ENCODE measurements at regions not wholly inside any gene's neighbourhood (a gene's known extent, or its start where the extent isn't known, plus 50 kb on each side); places are given as distances from the start of the nearest gene placed in this dataset.

DNA sequence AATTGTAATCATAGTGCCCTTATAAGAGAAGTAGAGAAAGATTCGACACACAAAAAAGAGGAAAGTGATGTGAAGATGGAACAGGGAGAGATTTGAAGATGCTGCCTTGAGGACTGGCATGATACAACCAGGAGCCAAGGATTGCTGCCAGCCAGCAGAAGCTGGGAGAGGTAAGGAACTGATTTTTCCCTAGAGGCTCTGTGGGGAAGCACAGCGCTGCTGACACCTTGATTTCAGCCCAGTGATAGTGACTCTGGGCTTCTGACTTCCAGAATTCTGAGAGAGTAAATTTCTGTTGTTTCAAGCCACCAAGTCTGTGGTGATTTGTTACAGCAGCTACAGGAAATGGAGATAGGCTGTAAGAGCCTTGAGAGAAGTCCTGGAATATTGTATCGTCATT, 98.2 kb downstream of the RAB11FIP2 start:
- TF ChIP-seq, protein P1, sequence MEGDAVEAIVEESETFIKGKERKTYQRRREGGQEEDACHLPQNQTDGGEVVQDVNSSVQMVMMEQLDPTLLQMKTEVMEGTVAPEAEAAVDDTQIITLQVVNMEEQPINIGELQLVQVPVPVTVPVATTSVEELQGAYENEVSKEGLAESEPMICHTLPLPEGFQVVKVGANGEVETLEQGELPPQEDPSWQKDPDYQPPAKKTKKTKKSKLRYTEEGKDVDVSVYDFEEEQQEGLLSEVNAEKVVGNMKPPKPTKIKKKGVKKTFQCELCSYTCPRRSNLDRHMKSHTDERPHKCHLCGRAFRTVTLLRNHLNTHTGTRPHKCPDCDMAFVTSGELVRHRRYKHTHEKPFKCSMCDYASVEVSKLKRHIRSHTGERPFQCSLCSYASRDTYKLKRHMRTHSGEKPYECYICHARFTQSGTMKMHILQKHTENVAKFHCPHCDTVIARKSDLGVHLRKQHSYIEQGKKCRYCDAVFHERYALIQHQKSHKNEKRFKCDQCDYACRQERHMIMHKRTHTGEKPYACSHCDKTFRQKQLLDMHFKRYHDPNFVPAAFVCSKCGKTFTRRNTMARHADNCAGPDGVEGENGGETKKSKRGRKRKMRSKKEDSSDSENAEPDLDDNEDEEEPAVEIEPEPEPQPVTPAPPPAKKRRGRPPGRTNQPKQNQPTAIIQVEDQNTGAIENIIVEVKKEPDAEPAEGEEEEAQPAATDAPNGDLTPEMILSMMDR (IDR thresholded peaks at IDR 0.05), result no peak

DNA sequence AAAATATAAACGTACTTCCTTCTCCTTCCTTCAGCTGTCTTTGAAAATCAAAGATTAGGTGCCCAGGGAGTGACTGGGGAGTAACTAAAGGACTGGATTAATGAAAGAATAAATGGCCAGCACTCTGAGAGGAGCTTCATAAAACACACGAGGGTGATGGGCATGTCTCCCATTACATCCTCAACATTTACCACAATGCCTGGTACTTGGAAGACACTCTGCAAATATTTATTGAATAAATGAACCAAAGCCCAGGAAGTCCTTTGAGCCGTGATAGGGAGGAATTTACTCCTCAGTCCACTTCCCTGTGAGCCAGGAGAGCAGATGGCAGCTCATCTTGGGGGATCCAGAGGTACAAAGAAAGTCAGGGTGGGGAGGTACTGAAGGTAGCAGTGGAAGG, 96.3 kb downstream of the RAB11FIP2 start:
- TF ChIP-seq, protein P1 (IDR thresholded peaks at IDR 0.05), result no peak
